Hypothalamus (tissue), 51 donors: ENCODE measurements at regions not wholly inside any gene's neighbourhood (a gene's known extent, or its start where the extent isn't known, plus 50 kb on each side); places are given as distances from the start of the nearest gene placed in this dataset.

ENCODE experiments used
- DNase-seq, 51 donors: peaks; one replicate each; lab custom pipeline; 2025; lab: John Stamatoyannopoulos, UW

DNA sequence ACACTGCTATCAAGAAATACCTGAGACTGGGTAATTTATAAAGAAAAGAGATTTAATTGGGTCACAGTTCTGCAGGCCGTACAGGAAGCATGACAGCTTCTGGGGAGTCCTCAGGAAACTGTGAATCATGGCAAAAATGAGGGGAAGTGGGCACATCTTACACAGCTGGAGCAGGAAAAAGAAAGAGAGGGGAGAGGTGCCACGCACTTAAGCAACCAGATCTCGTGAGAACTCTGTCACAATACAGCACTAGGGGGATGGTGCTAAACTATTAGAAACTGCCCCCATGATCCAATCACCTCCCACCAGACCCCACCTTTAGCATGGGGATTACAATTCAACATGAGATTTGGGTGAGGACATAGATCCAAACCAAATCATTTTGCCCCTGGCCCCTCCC lies 105.5 kb upstream of the CPLX2 start:
- DNase-seq = no peak

- no peak for DNase-seq
Measured at GRCh38 chr5:175766963-175767362, 104.4 kb upstream of the CPLX2 start.

- DNase-seq = peak in 1 of 51 donors; percentile 6
Measured at GRCh38 chr5:175772747-175773533, 98.4 kb upstream of the CPLX2 start.

GRCh38 chr5:175773534-175774070 lies 97.8 kb upstream of the CPLX2 start:
- no peak for DNase-seq

- DNase-seq = no peak
Measured at GRCh38 chr5:175775416-175775815, 96.0 kb upstream of the CPLX2 start.

DNA sequence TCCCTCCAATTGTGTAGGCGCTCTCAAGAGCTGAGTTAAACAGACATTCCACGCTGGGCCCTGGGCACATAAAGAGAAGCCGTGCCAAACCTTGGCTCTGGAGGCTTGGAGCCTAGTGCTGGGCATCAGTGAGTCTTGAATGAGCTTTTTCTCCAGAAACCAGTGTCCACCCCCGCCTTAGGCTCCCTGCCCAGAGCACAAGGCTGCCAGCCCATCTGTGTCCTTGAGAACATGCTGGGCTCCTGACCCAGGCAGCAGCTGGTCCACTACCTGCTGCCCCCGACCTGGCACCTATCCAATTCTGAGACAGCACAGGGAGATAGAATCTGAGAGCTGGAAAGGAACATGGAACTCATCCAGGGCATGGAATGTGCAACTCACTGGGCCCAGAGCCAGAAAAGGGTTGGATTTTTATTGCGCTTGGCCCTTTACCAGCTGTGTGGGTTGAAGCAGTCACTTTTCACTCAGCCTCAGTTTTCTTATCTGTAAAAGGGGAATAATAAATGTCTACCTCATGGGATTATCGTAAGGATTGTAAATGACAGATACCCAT lies 92.4 kb upstream of the CPLX2 start:
- peak in 22 of 51 donors; percentile 8 to 57 (median 22) for DNase-seq

GRCh38 chr5:175783739-175784138 lies 87.6 kb upstream of the CPLX2 start:
- no peak for DNase-seq

DNA sequence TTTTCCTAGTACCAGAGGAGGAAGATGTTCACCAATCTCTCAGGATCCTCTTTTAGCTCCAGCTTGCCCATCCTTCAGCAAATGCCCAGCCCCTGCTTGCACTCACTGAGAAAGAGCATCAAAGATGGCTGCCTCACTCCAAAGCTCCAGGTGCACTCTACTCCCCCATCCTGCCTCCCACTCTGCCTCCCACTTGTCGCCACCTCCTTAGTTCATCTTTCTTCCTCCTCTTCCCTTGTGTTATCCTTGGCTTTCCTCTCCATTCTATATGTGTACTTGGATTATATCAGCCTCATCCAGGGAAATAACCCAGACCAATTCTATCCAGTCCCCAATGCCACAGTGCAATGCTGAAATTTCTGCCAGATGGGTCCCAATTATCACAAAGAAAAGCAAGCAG lies 87.1 kb upstream of the CPLX2 start:
- no peak for DNase-seq

DNA sequence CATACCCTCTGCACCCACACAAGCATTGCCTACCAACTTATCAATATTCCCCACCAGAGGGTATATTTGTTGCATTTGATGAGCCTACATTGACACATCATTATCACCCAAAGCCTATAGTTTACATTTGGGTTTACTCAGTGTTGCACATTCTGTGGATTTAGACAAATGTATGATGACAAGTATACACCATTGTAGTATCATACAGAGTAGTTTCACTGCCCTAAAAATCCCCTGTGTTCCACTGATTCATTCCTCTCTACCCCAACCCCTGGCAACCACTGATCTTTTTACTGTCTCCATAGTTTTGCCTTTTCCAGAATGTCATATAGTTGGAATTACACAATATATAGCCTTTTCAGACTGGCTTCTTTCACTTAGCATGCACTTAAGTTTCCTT lies 85.7 kb upstream of the CPLX2 start:
- DNase-seq = no peak

- DNase-seq = no peak
Measured at GRCh38 chr5:175788155-175788787, 83.1 kb upstream of the CPLX2 start.

- DNase-seq = no peak
Measured at GRCh38 chr5:175789670-175790069, 81.7 kb upstream of the CPLX2 start.

DNA sequence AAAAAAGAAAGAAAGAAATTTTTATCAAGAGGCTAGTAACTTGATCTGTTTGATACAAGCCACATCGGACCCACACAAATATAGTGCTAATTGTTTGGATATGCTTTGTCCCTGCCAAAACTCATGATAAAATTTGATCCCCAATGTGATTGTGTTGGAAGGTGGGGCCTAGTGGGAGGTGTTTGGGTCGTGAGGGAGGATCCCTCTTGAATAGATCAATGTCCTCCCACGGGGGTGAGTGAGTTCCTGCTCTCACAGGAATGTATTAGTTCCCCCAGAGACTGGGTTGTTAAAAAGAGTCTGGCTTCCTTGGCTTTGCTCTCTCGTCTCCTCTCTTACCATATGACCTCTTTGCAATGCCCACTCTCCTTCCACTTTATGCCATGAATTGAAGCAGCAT lies 80.6 kb upstream of the CPLX2 start:
- no peak for DNase-seq

GRCh38 chr5:175795959-175796358 lies 75.4 kb upstream of the CPLX2 start:
- DNase-seq = no peak

- peak in 42 of 51 donors; percentile 10 to 81 (median 58) for DNase-seq
Measured at GRCh38 chr5:175796536-175797499, 74.6 kb upstream of the CPLX2 start.

DNA sequence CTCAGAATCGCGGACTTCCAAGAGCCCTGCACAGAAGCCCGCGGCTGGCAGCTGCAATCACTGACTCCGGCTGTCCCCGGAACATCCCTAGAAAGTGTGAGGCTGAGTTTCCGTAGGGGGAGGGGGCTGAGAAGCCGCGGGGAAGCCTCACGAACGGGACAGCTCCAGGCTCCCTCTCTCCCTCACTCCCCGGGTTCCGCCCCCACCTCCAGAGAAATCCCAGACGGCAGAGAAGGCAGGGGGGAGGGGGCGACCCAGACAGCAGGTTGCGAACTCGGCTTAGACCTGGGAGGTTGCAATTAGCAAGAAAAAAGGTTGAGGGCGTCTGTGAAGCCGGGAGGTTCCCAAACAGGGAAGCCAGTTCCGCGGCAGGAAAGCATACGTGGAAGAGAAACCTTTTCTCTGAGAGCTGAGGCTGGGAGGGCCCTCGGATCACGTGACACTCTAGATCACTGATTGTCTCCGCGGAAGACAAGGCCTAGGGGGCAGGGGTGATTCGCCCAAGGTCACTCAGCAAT lies 73.8 kb upstream of the CPLX2 start:
- DNase-seq = peak in 13 of 51 donors; percentile 7 to 66 (median 22)

- peak in 1 of 51 donors; percentile 29 for DNase-seq
Measured at GRCh38 chr5:175798626-175799025, 72.8 kb upstream of the CPLX2 start.

GRCh38 chr5:175800656-175801081 lies 70.7 kb upstream of the CPLX2 start:
- peak in 1 of 51 donors; percentile 37 for DNase-seq

GRCh38 chr5:175802361-175802760 lies 69.0 kb upstream of the CPLX2 start:
- no peak for DNase-seq

- DNase-seq = no peak
Measured at GRCh38 chr5:175803254-175803653, 68.1 kb upstream of the CPLX2 start.
